ENCODE measurements at regions not wholly inside any gene's neighbourhood (a gene's known extent, or its start where the extent isn't known, plus 50 kb on each side); places are given as distances from the start of the nearest gene placed in this dataset.

- Histone ChIP-seq H3K9me3 (no peaks in the 10 kb centered on the region), H3K4me1 (no peaks in the 10 kb centered on the region), H3K4me3 (no peak overlapping the region), H3K36me3 (ENCODE audit: low read depth, missing control alignments) (no peaks in the 10 kb centered on the region), H3K27me3 (no peaks in the 10 kb centered on the region), H3K27ac (no peak overlapping the region)
- WGBS, 2 donors, result 66 to 68% methylated on average over 8 of the region's 8 CpGs
- no peak for DNase-seq
- no peak for TF ChIP-seq POLR2A (IDR thresholded peaks at IDR 0.05)
- TF ChIP-seq CTCF (IDR thresholded peaks at IDR 0.05), result no peak
- intact Hi-C loops (cut with DNase I; ENCODE audit: low total_unique reads), result no loop called here
Measured at GRCh38 chr3:6807967-6808588, 52.8 kb upstream of the GRM7 start.

- Histone ChIP-seq H3K36me3 (ENCODE audit: low read depth, missing control alignments) (no peaks in the 10 kb centered on the region), H3K9me3 (no peaks in the 10 kb centered on the region), H3K27me3 (no peaks in the 10 kb centered on the region), H3K4me3 (no peak overlapping the region), H3K4me1 (no peaks in the 10 kb centered on the region), H3K27ac (no peak overlapping the region)
- 38 to 39% methylated on average over 2 of the region's 2 CpGs for WGBS, 2 donors
- intact Hi-C loops (cut with DNase I; ENCODE audit: low total_unique reads), result no loop called here
- TF ChIP-seq CTCF (IDR thresholded peaks at IDR 0.05), result no peak
- no peak for TF ChIP-seq POLR2A (IDR thresholded peaks at IDR 0.05)
- no peak for DNase-seq
Measured at GRCh38 chr3:6809349-6809748, 51.6 kb upstream of the GRM7 start.

Data from testis (tissue), 2 donors.